ENCODE measurements at regions not wholly inside any gene's neighbourhood (a gene's known extent, or its start where the extent isn't known, plus 50 kb on each side); places are given as distances from the start of the nearest gene placed in this dataset.
"Not testable (repeated sequence)": the region's sequence is repeated elsewhere in the genome, so short reads cannot be mapped to it uniquely, and the experiment has no call there.

DNA sequence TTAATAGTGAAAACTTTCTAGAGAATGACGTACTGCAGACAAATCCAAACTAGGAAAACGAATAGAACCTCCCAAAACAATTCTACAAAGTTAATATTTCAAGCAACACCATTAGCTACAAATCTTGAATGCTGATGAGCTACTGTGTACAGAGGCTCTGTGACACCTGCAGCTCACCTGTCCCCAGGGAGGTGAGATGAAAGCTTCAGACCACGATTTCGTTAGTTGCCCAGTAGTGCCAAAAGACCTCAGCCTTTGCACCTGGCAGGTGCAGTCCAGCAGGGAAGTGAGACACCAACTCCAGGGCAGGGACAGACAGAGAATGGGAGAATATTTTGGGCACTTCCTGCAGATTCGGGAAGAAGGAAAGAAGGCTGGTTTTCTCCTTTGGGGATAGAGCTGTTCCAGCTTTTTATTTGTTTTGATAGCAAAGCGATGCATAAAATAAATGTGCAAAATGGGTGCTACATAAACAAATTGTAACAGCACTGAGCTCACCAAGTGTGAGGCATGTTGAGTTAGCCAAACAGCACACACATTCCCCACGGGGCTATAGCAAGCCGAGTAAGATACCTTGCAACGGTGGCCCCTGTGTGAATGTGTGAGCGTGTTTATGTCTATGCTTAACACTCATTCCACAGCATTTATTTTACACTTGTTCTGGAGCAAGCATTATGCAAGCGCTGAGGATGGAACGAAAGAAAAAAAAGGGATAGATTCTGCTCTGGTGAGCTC, 1024.8 kb upstream of the AUTS2 start:
- no peak for DNase-seq

DNA sequence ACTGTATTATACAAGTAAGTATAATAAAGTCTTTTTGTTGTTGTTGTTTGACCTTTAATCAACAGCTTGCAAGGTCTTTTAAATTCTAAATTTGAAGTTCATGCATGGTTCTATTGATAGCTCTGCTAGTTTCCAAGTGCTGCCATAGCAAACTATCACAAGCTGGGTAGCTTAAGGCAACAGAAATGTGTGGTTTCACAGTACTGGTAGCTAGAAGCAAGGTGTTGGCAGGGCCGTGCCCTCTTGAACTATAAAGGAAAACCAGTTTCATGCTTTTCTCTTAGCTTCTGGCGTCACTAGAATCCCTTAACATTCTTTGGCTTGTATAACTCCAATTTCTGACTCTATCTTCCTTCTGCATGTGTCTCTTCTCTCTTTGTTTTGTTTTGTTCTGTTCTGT, 1021.9 kb upstream of the AUTS2 start:
- no peak for DNase-seq

DNA sequence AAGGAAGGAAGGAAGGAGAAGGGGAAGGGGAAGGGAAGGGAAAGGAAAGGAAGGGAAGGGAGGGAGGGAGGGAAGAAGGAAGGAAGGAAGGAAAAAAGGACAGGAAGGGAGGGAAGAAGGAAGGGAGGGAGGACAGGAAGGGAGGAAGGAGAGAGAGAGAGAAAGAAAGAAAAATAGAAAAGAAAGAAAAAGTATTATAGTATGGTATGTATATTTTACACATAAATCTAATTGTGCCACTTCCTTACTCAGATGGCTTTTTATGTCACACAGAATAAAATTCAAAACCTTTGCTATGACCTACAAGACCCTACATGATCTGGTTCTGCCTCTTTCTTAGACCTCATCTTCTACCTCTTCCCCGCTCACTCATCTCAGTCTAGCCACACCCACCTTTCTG, 1016.9 kb upstream of the AUTS2 start:
- no peak for DNase-seq

- DNase-seq: no peak
Observed at GRCh38 chr7:68587599-68587998, 1010.7 kb upstream of the AUTS2 start.

GRCh38 chr7:68601826-68602225, 996.4 kb upstream of the AUTS2 start:
- DNase-seq: no peak

GRCh38 chr7:68604541-68604940, 993.7 kb upstream of the AUTS2 start:
- DNase-seq: no peak

DNA sequence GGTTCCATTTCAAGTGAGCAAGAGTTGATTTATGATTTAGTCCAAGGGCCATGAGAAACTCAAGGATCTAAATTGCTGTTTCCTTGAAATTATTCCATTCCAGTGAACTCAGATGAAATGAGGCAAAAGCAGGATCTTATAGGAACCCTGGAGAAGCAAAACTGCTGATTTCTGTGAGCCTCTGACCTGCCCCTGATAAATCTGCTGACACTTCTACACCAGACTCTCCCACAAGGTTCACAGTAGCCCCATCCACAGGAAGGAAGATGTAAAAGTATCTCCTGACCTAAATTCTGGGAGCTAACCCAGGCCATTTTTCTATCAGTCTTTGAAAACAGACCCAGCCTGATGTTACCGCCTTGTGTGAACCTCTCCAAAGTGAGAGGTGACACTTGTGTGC, 987.6 kb upstream of the AUTS2 start:
- DNase-seq: no peak

DNA sequence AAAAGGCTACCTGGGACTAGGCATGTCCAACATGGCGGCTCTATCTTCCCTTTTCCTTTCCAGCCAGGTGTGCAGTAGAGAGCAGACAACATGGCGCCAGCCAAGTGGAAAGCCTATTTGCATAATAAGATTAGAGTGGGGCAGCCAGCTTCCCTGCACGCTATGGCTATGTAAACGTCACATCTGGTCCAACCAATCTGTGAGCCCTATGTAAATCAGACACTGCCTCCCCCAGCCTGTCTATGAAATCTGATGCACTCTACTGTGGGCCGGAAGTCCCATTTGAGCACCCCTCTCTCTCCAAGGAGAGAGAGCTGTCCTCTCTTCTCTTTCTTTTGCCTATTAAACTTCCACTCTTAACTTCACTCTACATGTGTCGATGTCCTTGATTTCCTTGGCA, 984.9 kb upstream of the AUTS2 start:
- DNase-seq: peak; percentile 8

DNA sequence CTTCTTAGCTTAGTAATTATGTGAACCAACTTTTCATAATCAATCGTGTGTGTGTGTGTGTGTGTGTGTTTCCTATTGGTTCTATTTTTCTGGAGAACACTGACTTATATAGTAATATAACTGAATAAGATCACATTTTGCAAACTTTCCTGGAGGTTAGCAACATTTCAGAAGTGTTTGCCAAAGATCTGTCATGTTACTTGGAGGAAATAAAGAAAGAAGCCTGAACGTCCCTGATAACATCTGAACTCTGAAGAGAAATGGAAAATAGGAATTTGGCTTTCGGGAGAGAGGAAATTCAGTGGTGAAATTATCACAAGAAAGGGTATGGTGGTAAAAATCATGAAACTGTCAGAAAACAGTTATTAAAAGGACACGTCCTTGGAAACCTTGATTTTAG, 984.4 kb upstream of the AUTS2 start:
- no peak for DNase-seq

GRCh38 chr7:68619526-68619925, 978.7 kb upstream of the AUTS2 start:
- no peak for DNase-seq

- DNase-seq: no peak
Observed at GRCh38 chr7:68622500-68622899, 975.8 kb upstream of the AUTS2 start.

DNA sequence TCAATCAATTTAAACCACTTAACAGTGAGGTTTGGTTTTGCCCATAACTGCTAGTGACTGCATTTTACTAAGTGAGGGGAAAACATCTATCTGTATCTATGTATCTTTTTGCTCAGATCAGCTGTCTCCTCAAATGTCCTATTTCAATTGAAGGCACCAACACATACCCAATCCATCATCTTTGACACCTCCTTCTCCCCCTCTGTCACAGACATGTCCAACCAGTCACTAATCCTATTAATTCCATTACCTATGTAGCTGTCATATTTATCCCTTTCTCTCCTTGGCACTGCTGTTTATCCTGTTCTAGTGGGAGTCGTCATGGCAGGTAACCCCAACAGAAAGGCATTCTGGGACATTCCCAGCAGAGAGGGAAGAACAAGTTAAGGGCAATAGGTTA, 975.2 kb upstream of the AUTS2 start:
- DNase-seq: no peak

GRCh38 chr7:68627247-68627864, 970.9 kb upstream of the AUTS2 start:
- DNase-seq: no peak

GRCh38 chr7:68630914-68631313, 967.4 kb upstream of the AUTS2 start:
- not testable (repeated sequence) for DNase-seq

GRCh38 chr7:68640103-68640502, 958.2 kb upstream of the AUTS2 start:
- DNase-seq: no peak

DNA sequence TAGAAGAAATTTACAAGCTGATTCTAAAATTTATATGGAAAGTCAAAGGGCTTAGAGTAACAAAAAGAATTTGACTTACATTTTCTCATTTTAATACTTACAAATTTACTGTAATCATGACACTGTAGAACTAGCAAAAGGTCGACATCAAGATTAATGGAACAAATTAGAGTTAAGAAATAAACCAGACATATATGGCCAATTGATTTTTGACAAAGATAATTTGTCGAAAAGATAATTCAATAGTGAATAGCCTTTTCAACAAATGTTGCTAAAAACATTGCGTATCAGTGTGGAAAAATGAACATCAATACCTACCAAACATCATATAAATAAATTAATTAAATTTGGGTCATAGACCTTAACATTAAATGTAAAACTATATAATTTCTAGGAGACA, 955.5 kb upstream of the AUTS2 start:
- DNase-seq: no peak

GRCh38 chr7:68663392-68663791, 934.9 kb upstream of the AUTS2 start:
- no peak for DNase-seq

DNA sequence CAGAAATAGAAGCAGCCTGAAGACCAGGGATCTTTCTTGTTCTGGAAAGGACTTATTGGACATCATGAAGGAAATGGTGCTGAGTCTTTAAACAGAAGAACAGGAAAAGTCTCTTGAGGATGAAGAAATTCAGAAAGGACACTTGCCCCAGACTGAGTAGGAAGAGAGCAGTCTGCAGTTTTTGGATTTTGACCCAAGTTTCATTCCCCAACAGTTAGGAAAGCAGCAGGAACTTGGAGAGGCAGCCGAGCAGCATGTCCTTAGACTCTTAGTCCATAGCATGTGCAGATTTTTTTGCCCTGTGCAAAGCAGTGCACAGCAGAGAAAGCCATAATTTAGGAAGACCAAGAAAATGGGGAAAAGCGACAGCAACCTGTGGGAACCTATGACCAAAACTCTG, 927.2 kb upstream of the AUTS2 start:
- no peak for DNase-seq

DNA sequence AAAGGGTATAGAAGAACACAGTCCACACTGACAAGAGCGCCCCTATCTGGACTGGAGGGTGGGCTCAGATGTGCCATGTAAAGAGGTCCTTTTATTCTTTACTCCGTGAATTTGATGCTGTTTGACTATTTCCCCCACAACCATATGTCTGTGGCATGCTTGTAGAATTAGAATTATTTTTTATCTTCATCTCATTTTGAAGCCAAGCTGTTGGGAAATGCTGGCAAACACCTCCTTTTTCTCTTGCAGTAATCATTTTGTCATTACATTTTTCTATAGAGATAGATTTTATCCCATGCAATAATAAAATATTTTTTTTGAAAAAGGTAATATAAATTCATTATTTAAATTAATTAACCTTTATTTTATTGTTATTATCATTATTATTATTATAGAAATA, 926.6 kb upstream of the AUTS2 start:
- DNase-seq: no peak

- no peak for DNase-seq
Observed at GRCh38 chr7:68674826-68675225, 923.4 kb upstream of the AUTS2 start.

- DNase-seq: no peak
Observed at GRCh38 chr7:68676813-68677535, 921.3 kb upstream of the AUTS2 start.

DNA sequence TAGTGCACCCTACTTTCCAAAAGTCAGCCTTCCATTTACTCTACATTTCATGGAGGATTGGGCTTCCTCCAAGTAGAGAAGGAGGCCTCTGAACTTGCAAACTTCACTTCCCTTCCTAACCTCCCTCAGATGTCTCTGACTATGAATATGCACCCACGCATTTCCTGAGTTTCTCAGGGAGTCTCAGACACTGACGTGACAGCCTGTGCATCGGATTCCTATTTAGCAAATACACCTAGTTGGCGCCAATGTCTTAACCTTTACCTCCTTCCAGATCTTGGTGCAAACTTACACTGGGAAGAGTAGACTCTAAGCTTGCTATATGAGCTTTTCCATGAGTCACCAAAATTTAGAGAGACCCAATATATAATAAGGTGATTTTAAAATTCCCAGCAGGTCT, 920.1 kb upstream of the AUTS2 start:
- no peak for DNase-seq

DNA sequence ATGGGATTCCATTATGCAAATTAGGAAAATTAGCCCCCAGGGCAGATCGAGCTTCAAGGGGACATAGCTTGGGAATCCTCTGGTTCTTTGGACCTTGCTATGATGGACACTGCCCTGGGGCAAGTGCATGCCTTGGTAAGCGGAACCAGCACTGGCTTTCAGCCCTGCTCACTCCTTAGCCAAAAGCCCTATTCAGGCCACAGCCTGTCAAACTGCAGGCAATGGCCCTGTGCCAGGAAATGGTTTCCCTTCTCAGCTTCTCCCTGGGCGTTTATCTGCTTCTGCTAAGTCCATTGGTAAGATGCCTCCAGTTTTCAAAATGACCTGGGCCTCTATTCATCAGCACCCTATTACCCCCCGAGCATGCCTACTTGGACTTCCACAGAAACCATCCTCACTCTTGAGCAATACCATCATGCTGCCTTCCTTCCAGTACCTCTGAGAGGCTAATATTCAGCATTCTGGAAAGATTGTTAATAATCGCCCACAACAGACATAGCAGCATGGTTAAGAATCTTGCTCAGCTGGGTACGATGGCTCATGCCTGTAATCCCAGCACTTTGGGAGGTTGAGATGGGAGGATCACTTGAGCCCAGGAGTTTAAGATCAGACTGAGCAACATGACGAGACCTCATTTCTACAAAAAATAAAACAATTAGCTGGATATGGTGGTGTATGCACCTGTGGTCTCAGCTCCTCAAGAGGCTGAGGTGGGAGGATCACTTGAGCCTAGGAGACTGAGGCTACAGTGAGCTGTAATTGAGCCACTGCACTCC, 918.6 kb upstream of the AUTS2 start:
- DNase-seq: no peak
